H1 (cell line): ENCODE measurements at regions not wholly inside any gene's neighbourhood (a gene's known extent, or its start where the extent isn't known, plus 50 kb on each side); places are given as distances from the start of the nearest gene placed in this dataset.

Experiments used
- CREB1 ChIP-seq: IDR thresholded peaks from 2 replicates; pipeline ENCODE4 v1.6.1; 2012; ENCODE audit warnings: inconsistent platforms
- HDAC6 ChIP-seq: IDR thresholded peaks from one replicate; pipeline ENCODE4 v1.7.1; 2012; ENCODE audit warnings: low read depth, mild to moderate bottlenecking, inconsistent platforms, low read length, moderate library complexity
- TEAD4 ChIP-seq: IDR thresholded peaks from 2 replicates; pipeline ENCODE4 v1.6.1; 2012; ENCODE audit warnings: low read depth, low read length, inconsistent platforms, mixed read lengths
- ZNF274 ChIP-seq: IDR thresholded peaks from 2 replicates; pipeline ENCODE4 v1.7.0; 2012; ENCODE audit warnings: low read length, borderline replicate concordance; ENCODE audit errors: extremely low read depth
- TF ChIP-seq, protein P1 (sequence below), 3 experiments: IDR thresholded peaks; 1 replicate in 2 of 3; 2 replicates in 1 of 3; pipeline versions ENCODE4 v1.5.1 to v1.6.1; 2011; ENCODE audit warnings: low read length in 3 of 3, mild to moderate bottlenecking in 3 of 3, inconsistent platforms in 2 of 3, low read depth in 1 of 3, moderate library complexity in 1 of 3; ENCODE audit not compliant: insufficient read depth in 1 of 3; ENCODE audit errors: control extremely low read depth in 1 of 3
- TF ChIP-seq, protein P2 (sequence below): IDR thresholded peaks from 2 replicates; pipeline ENCODE4 v1.6.1; 2011; ENCODE audit warnings: low read depth, mild to moderate bottlenecking, low read length; ENCODE audit not compliant: insufficient read depth

DNA sequence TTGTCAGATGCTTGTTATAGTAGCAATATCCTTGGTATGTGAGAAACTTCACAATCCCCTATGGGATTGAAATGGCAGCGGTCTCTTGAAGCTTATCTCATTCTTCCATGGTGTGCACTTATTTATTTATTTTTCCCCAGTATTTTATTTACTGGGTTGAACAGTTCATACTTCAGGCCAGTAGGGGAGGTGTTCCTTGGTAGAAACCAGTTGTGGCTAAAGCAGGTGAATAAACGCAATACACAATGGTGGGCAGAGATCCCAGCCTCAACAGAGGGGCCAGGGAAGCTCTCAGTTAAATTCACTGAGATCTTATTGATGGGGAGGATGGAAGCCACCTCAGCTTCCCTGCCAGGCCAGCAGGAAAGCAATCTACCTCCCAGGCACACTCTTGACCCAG lies 93.7 kb upstream of the SRD5A2 start (continued):
- TF ChIP-seq HDAC6, result no peak
- TF ChIP-seq CREB1, result no peak
- TF ChIP-seq, protein P1, sequence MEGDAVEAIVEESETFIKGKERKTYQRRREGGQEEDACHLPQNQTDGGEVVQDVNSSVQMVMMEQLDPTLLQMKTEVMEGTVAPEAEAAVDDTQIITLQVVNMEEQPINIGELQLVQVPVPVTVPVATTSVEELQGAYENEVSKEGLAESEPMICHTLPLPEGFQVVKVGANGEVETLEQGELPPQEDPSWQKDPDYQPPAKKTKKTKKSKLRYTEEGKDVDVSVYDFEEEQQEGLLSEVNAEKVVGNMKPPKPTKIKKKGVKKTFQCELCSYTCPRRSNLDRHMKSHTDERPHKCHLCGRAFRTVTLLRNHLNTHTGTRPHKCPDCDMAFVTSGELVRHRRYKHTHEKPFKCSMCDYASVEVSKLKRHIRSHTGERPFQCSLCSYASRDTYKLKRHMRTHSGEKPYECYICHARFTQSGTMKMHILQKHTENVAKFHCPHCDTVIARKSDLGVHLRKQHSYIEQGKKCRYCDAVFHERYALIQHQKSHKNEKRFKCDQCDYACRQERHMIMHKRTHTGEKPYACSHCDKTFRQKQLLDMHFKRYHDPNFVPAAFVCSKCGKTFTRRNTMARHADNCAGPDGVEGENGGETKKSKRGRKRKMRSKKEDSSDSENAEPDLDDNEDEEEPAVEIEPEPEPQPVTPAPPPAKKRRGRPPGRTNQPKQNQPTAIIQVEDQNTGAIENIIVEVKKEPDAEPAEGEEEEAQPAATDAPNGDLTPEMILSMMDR (IDR thresholded peaks at IDR 0.05; ENCODE audit: control extremely low read depth in 1 of 3, insufficient read depth in 1 of 3, low read depth in 1 of 3, low read length in 3 of 3), result no peak
- TF ChIP-seq TEAD4, result no peak
- TF ChIP-seq, protein P2, sequence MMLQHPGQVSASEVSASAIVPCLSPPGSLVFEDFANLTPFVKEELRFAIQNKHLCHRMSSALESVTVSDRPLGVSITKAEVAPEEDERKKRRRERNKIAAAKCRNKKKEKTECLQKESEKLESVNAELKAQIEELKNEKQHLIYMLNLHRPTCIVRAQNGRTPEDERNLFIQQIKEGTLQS, result no peak
- TF ChIP-seq ZNF274, result no peak
